ENCODE measurements at regions not wholly inside any gene's neighbourhood (a gene's known extent, or its start where the extent isn't known, plus 50 kb on each side); places are given as distances from the start of the nearest gene placed in this dataset.
"Not testable (repeated sequence)": the region's sequence is repeated elsewhere in the genome, so short reads cannot be mapped to it uniquely, and the experiment has no call there.

- Histone ChIP-seq H3K9me3 (ENCODE audit: control insufficient read depth, low read length) (no peaks in the 10 kb centered on the region), H3K27me3 (replicated peaks; ENCODE audit: control insufficient read depth, insufficient read depth, low read length, poor library complexity, severe bottlenecking) (no peaks in the 10 kb centered on the region), H3K4me3 (ENCODE audit: insufficient read depth, low read depth, low read length, poor library complexity, severe bottlenecking) (no peak overlapping the region), H3K36me3 (ENCODE audit: control insufficient read depth, insufficient read depth, low read length) (no peaks in the 10 kb centered on the region), H3K27ac (ENCODE audit: insufficient read depth, low read length, poor library complexity, severe bottlenecking) (no peak overlapping the region), H3K4me1 (ENCODE audit: control insufficient read depth, insufficient read depth, low read length, poor library complexity, severe bottlenecking) (no peaks in the 10 kb centered on the region)
- DNase-seq: no peak
Observed at GRCh38 chr12:97984436-97984835, 521.8 kb downstream of the RMST start.

- Histone ChIP-seq H3K27me3 (replicated peaks; ENCODE audit: control insufficient read depth, insufficient read depth, low read length, poor library complexity, severe bottlenecking) (no peaks in the 10 kb centered on the region), H3K4me3 (ENCODE audit: insufficient read depth, low read depth, low read length, poor library complexity, severe bottlenecking) (no peak overlapping the region), H3K4me1 (ENCODE audit: control insufficient read depth, insufficient read depth, low read length, poor library complexity, severe bottlenecking) (no peaks in the 10 kb centered on the region), H3K36me3 (ENCODE audit: control insufficient read depth, insufficient read depth, low read length) (no peaks in the 10 kb centered on the region), H3K9me3 (ENCODE audit: control insufficient read depth, low read length) (no peaks in the 10 kb centered on the region), H3K27ac (ENCODE audit: insufficient read depth, low read length, poor library complexity, severe bottlenecking) (no peak overlapping the region)
- no peak for DNase-seq
Observed at GRCh38 chr12:97984974-97985580, 522.5 kb downstream of the RMST start.

- H3K36me3 ChIP-seq (ENCODE audit: control insufficient read depth, insufficient read depth, low read length): no peaks in the 10 kb centered on the region
- DNase-seq: no peak
- H3K9me3 ChIP-seq (ENCODE audit: control insufficient read depth, low read length): no peaks in the 10 kb centered on the region
- no peaks in the 10 kb centered on the region for H3K27me3 ChIP-seq (replicated peaks; ENCODE audit: control insufficient read depth, insufficient read depth, low read length, poor library complexity, severe bottlenecking)
- H3K4me1 ChIP-seq (ENCODE audit: control insufficient read depth, insufficient read depth, low read length, poor library complexity, severe bottlenecking): no peaks in the 10 kb centered on the region
- no peak overlapping the region for H3K4me3 ChIP-seq (ENCODE audit: insufficient read depth, low read depth, low read length, poor library complexity, severe bottlenecking)
- no peak overlapping the region for H3K27ac ChIP-seq (ENCODE audit: insufficient read depth, low read length, poor library complexity, severe bottlenecking)
Observed at GRCh38 chr12:97985834-97986233, 523.2 kb downstream of the RMST start.

- H3K27me3 ChIP-seq (replicated peaks; ENCODE audit: control insufficient read depth, insufficient read depth, low read length, poor library complexity, severe bottlenecking); H3K27ac ChIP-seq (ENCODE audit: insufficient read depth, low read length, poor library complexity, severe bottlenecking); H3K9me3 ChIP-seq (ENCODE audit: control insufficient read depth, low read length); DNase-seq; H3K4me3 ChIP-seq (ENCODE audit: insufficient read depth, low read depth, low read length, poor library complexity, severe bottlenecking); H3K36me3 ChIP-seq (ENCODE audit: control insufficient read depth, insufficient read depth, low read length); H3K4me1 ChIP-seq (ENCODE audit: control insufficient read depth, insufficient read depth, low read length, poor library complexity, severe bottlenecking): not testable (repeated sequence)
Observed at GRCh38 chr12:97988588-97988987, 526.0 kb downstream of the RMST start.

GRCh38 chr12:97989366-97989940, 525.9 kb upstream of the TMPO start:
- H3K27me3 ChIP-seq (replicated peaks; ENCODE audit: control insufficient read depth, insufficient read depth, low read length, poor library complexity, severe bottlenecking): no peaks in the 10 kb centered on the region
- H3K27ac ChIP-seq (ENCODE audit: insufficient read depth, low read length, poor library complexity, severe bottlenecking): no peak overlapping the region
- H3K36me3 ChIP-seq (ENCODE audit: control insufficient read depth, insufficient read depth, low read length): no peaks in the 10 kb centered on the region
- H3K4me3 ChIP-seq (ENCODE audit: insufficient read depth, low read depth, low read length, poor library complexity, severe bottlenecking): no peak overlapping the region
- no peaks in the 10 kb centered on the region for H3K9me3 ChIP-seq (ENCODE audit: control insufficient read depth, low read length)
- DNase-seq: no peak
- no peaks in the 10 kb centered on the region for H3K4me1 ChIP-seq (ENCODE audit: control insufficient read depth, insufficient read depth, low read length, poor library complexity, severe bottlenecking)

GRCh38 chr12:97994746-97995484, 520.5 kb upstream of the TMPO start:
- no peak overlapping the region for H3K4me3 ChIP-seq (ENCODE audit: insufficient read depth, low read depth, low read length, poor library complexity, severe bottlenecking)
- H3K36me3 ChIP-seq (ENCODE audit: control insufficient read depth, insufficient read depth, low read length): no peaks in the 10 kb centered on the region
- H3K27me3 ChIP-seq (replicated peaks; ENCODE audit: control insufficient read depth, insufficient read depth, low read length, poor library complexity, severe bottlenecking): no peaks in the 10 kb centered on the region
- no peaks in the 10 kb centered on the region for H3K4me1 ChIP-seq (ENCODE audit: control insufficient read depth, insufficient read depth, low read length, poor library complexity, severe bottlenecking)
- no peaks in the 10 kb centered on the region for H3K9me3 ChIP-seq (ENCODE audit: control insufficient read depth, low read length)
- DNase-seq: no peak
- no peak overlapping the region for H3K27ac ChIP-seq (ENCODE audit: insufficient read depth, low read length, poor library complexity, severe bottlenecking)

GRCh38 chr12:97995559-97995958, 519.8 kb upstream of the TMPO start:
- no peaks in the 10 kb centered on the region for H3K9me3 ChIP-seq (ENCODE audit: control insufficient read depth, low read length)
- DNase-seq: no peak
- H3K27me3 ChIP-seq (replicated peaks; ENCODE audit: control insufficient read depth, insufficient read depth, low read length, poor library complexity, severe bottlenecking): no peaks in the 10 kb centered on the region
- no peak overlapping the region for H3K4me3 ChIP-seq (ENCODE audit: insufficient read depth, low read depth, low read length, poor library complexity, severe bottlenecking)
- no peak overlapping the region for H3K27ac ChIP-seq (ENCODE audit: insufficient read depth, low read length, poor library complexity, severe bottlenecking)
- H3K36me3 ChIP-seq (ENCODE audit: control insufficient read depth, insufficient read depth, low read length): no peaks in the 10 kb centered on the region
- H3K4me1 ChIP-seq (ENCODE audit: control insufficient read depth, insufficient read depth, low read length, poor library complexity, severe bottlenecking): no peaks in the 10 kb centered on the region

- Histone ChIP-seq H3K4me3 (ENCODE audit: insufficient read depth, low read depth, low read length, poor library complexity, severe bottlenecking) (no peak overlapping the region), H3K27ac (ENCODE audit: insufficient read depth, low read length, poor library complexity, severe bottlenecking) (no peak overlapping the region), H3K36me3 (ENCODE audit: control insufficient read depth, insufficient read depth, low read length) (no peaks in the 10 kb centered on the region), H3K27me3 (replicated peaks; ENCODE audit: control insufficient read depth, insufficient read depth, low read length, poor library complexity, severe bottlenecking) (no peaks in the 10 kb centered on the region), H3K4me1 (ENCODE audit: control insufficient read depth, insufficient read depth, low read length, poor library complexity, severe bottlenecking) (no peaks in the 10 kb centered on the region), H3K9me3 (ENCODE audit: control insufficient read depth, low read length) (no peaks in the 10 kb centered on the region)
- DNase-seq: no peak
Observed at GRCh38 chr12:98001430-98001829, 514.0 kb upstream of the TMPO start.

GRCh38 chr12:98002887-98003493, 512.4 kb upstream of the TMPO start:
- no peaks in the 10 kb centered on the region for H3K9me3 ChIP-seq (ENCODE audit: control insufficient read depth, low read length)
- no peaks in the 10 kb centered on the region for H3K36me3 ChIP-seq (ENCODE audit: control insufficient read depth, insufficient read depth, low read length)
- no peaks in the 10 kb centered on the region for H3K4me1 ChIP-seq (ENCODE audit: control insufficient read depth, insufficient read depth, low read length, poor library complexity, severe bottlenecking)
- no peak for DNase-seq
- H3K27me3 ChIP-seq (replicated peaks; ENCODE audit: control insufficient read depth, insufficient read depth, low read length, poor library complexity, severe bottlenecking): no peaks in the 10 kb centered on the region
- H3K27ac ChIP-seq (ENCODE audit: insufficient read depth, low read length, poor library complexity, severe bottlenecking): no peak overlapping the region
- no peak overlapping the region for H3K4me3 ChIP-seq (ENCODE audit: insufficient read depth, low read depth, low read length, poor library complexity, severe bottlenecking)

- no peaks in the 10 kb centered on the region for H3K27me3 ChIP-seq (replicated peaks; ENCODE audit: control insufficient read depth, insufficient read depth, low read length, poor library complexity, severe bottlenecking)
- DNase-seq: no peak
- H3K4me3 ChIP-seq (ENCODE audit: insufficient read depth, low read depth, low read length, poor library complexity, severe bottlenecking): no peak overlapping the region
- H3K4me1 ChIP-seq (ENCODE audit: control insufficient read depth, insufficient read depth, low read length, poor library complexity, severe bottlenecking): no peaks in the 10 kb centered on the region
- H3K27ac ChIP-seq (ENCODE audit: insufficient read depth, low read length, poor library complexity, severe bottlenecking): no peak overlapping the region
- no peaks in the 10 kb centered on the region for H3K36me3 ChIP-seq (ENCODE audit: control insufficient read depth, insufficient read depth, low read length)
- H3K9me3 ChIP-seq (ENCODE audit: control insufficient read depth, low read length): no peaks in the 10 kb centered on the region
Observed at GRCh38 chr12:98007963-98008362, 507.4 kb upstream of the TMPO start.

All from effector memory CD4-positive, alpha-beta T cell (primary cell).